Thyroid gland (tissue), 4 donors: ENCODE measurements at regions not wholly inside any gene's neighbourhood (a gene's known extent, or its start where the extent isn't known, plus 50 kb on each side); places are given as distances from the start of the nearest gene placed in this dataset.

Source experiments
- POLR2A ChIP-seq, 2 donors: fragments of 450-650 bp; IDR thresholded peaks; one replicate each; pipeline ENCODE4 v1.6.1; 2017; ENCODE audit warnings: antibody characterized with exemption in 2 of 2, mild to moderate bottlenecking in 2 of 2, moderate library complexity in 1 of 2
- TF ChIP-seq, protein P1 (sequence below), 6 experiments: fragments of 200-600 bp in 3 of 6; fragments of 450-650 bp in 3 of 6; sonication (generic) in 3 of 6; IDR thresholded peaks; one replicate each; pipeline ENCODE4 v1.5.1; 2016 to 2019; ENCODE audit warnings: antibody characterized with exemption in 6 of 6, mild to moderate bottlenecking in 2 of 6, inconsistent platforms in 1 of 6, moderate library complexity in 1 of 6

DNA sequence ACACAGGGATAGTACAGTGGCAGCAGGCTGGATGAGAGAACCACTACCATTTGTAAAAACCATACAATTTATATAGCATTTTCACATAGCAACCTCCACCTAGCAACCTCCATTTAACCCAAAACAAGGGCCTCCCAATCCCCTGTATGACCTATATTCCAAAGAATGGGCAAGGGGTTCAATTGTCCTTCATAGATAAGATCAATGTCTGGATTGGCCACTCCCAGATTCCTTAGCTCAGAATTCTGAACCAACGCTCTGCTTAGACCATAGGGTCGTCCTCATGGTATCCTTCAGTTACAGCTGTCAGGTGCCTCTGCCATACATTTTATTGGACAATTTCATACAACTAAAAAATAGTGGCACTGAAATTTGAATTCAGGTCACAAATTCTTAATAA lies 166.2 kb downstream of the KCTD12 start:
- no peak for TF ChIP-seq POLR2A (IDR thresholded peaks at IDR 0.05)
- TF ChIP-seq, protein P1, sequence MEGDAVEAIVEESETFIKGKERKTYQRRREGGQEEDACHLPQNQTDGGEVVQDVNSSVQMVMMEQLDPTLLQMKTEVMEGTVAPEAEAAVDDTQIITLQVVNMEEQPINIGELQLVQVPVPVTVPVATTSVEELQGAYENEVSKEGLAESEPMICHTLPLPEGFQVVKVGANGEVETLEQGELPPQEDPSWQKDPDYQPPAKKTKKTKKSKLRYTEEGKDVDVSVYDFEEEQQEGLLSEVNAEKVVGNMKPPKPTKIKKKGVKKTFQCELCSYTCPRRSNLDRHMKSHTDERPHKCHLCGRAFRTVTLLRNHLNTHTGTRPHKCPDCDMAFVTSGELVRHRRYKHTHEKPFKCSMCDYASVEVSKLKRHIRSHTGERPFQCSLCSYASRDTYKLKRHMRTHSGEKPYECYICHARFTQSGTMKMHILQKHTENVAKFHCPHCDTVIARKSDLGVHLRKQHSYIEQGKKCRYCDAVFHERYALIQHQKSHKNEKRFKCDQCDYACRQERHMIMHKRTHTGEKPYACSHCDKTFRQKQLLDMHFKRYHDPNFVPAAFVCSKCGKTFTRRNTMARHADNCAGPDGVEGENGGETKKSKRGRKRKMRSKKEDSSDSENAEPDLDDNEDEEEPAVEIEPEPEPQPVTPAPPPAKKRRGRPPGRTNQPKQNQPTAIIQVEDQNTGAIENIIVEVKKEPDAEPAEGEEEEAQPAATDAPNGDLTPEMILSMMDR (IDR thresholded peaks at IDR 0.05) = no peak
